Skin of body (tissue), 1 donor: ENCODE measurements at regions not wholly inside any gene's neighbourhood (a gene's known extent, or its start where the extent isn't known, plus 50 kb on each side); places are given as distances from the start of the nearest gene placed in this dataset.
A peak's percentile ranks its signal among the peaks of the same experiment; 100 is the strongest.

Experiments
- DNase-seq: peaks from one replicate; lab custom pipeline; 2025; lab: John Stamatoyannopoulos, UW

DNA sequence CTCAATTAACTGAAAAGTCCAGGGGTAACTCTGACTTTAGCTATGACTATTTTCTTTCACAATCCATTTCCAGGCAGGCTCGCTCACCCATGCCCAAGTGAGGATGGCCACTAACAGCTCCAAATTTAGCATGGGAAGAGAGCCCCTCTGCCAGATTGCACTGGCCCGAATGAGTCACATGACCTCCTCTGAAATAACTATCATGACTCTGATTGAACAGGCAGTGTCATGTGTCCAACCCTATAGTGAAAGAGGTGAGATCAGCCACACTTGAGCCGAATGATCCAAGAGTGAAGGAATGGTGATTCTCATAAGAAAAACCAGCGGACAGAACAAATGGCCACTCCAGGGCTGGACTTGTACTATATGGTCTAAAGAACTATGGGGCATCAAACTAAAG, 242.3 kb downstream of the NSG2 start:
- no peak for DNase-seq

DNA sequence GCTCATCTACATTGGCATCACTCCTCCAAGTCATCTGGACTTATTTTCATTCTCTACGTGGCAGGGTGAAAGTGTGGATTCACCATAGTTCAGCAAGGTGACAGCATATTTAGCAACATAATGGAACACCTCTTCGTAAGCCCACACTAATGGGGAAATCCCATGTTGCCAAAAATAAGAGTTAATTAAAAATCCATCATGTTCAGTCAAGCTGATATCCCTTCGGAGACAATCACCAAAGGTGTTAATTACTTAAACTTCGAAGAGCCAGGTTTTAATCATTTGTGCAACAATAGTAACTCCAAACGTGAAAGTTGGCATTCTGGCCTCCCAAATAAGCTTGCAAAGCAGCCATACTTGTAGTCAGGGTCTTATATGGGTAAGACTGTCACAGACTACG, 242.9 kb downstream of the NSG2 start:
- DNase-seq: no peak

DNA sequence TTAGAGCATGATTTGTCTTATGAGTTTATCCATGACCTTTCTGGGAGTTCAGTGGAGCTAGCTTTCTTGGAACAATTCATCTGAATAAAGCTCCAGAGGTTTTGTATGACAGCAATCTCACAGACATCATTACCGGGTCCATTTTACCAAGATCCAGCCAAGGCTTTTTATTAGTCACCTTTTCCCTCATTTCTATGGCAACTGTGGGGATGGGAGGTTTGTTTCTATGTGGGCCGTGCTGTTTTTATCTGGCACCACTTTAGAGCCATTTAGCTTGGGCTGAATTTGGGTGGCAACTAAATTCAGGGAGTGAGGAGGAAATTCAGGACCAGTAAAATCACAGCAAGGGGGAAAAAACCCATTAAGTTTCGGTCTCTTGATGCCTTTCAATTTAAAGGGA, 245.7 kb downstream of the NSG2 start:
- no peak for DNase-seq

GRCh38 chr5:174292348-174292747, 246.8 kb downstream of the NSG2 start:
- DNase-seq: no peak

GRCh38 chr5:174293006-174293405, 247.5 kb downstream of the NSG2 start:
- DNase-seq: no peak

GRCh38 chr5:174293481-174293880, 248.0 kb downstream of the NSG2 start:
- no peak for DNase-seq

- no peak for DNase-seq
These were observed 249.6 kb downstream of the NSG2 start for GRCh38 chr5:174294891-174295620.

DNA sequence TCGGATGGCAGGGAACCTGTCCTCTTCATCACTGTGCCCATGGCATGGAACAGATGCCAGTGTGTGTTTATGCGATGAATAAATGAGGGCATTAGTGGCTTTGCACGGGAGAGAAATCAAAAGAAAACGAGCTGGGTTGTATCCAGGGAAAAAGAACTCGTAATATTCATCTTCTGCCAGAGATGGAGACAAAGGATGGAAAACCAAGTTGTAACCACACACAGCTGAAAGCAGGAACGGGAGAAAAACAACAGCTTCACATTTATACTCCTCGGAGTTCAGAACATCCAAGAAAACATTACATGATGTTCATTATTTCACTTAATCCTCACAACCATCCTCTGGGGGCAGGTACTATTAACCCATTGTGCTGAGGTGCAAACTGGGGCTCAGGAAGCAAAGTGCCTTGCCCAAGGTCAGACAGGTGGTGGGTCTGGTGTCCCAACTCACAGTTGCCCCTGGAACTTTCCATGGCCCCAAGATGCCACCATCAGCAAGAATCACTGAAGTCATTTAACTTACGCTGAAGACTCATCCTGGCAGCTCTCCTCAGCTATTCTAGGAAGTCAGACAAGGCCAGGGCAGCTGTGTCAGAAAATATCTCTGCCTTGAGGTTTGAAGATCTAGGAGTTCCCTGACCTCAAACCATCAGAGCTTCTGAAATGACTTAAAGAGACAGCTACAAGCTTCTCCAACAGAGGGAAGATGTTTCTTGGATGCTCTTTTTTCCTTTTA, 250.4 kb downstream of the NSG2 start:
- DNase-seq: peak; percentile 4

- DNase-seq: no peak
These were observed 254.8 kb downstream of the NSG2 start for GRCh38 chr5:174300118-174300940.

- no peak for DNase-seq
These were observed 255.6 kb downstream of the NSG2 start for GRCh38 chr5:174300941-174301761.

GRCh38 chr5:174301848-174302625, 256.5 kb downstream of the NSG2 start:
- no peak for DNase-seq

DNA sequence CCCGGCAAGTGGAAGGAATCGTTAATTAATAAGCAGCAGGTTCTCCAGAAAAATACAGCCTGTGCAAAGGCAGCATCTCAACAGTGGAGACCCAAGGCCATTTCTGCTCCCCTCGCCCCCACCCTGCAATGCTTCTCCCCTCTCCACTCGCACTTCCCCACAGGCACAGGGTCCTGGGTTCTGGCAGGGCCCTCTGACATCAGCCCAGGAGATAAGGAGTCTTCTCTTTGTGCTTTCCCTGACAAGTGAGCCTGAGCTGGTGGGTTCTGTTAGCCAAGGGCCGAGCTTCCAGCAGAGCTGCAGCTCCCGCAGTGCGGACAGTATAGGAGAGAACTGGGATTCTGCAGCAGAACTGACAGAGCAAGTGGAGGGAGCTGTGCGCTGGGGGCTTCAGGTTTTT, 257.5 kb downstream of the NSG2 start:
- no peak for DNase-seq

- DNase-seq: no peak
These were observed 258.0 kb downstream of the NSG2 start for GRCh38 chr5:174303437-174304045.

DNA sequence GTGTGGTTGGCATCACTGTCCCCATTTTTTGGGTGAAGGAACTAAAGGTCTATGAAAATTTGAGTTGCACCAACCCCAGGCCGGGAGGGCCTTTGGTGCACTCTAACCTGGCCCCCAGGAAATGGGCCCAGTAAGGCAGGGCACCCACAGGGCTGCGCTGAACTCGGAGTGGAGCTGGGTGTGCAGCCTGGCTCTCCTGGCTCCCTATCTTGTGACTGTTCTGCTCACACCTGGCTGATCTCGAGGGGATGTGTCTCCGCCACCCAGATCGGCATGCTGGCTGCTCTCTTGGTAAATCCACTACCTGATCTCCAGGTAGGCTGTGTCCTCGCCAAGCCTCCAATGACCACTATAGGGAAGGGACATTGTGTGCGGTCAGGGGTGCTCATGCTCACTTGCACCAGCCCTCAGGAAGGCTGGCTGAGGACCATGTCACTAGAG, 259.8 kb downstream of the NSG2 start:
- no peak for DNase-seq

DNA sequence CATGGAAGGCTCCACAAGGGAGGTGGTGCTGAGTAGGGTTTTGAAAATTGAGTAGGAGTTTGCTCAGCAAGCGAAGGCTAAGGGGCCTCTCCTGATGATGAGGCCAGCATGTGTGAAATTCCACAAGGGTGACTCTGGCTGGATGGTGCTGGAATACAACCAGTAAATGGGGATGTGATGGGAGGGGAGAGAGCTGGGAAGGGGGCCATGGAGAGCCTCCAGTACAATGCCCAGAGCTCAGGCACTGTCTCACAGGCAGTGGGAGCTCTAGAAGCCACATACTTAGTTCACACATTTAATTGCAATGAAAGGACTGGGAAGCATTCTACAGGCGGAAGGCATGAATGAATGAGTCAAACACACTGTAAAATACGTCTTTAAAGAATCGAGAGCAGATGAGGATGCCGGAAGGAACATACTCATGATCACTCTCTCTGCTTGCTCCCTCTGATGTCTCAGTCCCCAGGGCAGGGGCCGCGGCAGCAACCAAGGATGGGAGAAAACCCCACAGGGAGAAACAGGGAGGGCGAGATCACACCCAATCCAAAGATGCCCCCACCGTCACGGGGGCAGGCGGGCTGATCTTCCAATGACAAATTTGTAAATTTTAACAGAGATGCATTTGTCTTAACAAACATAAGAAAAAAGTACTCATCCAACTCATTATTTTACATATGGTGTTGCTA, 261.0 kb downstream of the NSG2 start:
- no peak for DNase-seq

- no peak for DNase-seq
These were observed 261.5 kb downstream of the NSG2 start for GRCh38 chr5:174307031-174307408.

DNA sequence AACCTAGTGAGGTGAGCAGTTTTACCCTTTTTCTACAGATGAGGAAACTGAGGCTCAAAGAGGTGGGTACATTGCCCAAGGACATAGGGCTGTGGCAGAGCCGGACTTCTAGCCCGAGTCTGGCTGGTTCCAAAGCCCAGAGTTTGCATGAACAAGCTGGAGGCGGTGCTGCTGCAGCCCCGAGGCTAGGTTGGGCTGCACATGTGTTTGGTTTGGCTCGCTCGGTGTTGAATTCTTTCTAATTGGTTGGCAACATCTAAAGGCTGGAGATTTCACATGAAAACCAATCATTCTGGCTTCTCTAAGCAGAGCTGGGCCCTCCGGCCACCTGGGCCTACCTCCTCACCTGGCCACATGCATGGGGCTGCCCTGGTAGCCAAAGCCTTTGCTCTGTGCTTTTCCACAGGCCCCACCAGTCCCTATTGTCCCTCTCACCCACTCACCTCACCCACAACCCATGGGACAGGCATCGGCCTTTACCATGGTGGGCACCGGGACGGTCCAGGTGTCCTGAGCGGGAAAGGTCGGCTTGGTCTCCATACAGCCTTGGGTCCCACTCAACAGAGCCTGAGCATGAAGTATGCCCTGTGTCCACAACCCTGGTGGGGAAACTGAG, 262.3 kb downstream of the NSG2 start:
- DNase-seq: no peak

- no peak for DNase-seq
These were observed 263.8 kb downstream of the NSG2 start for GRCh38 chr5:174309131-174309795.
